Bronchial epithelial cell (primary cell): ENCODE measurements at regions not wholly inside any gene's neighbourhood (a gene's known extent, or its start where the extent isn't known, plus 50 kb on each side); places are given as distances from the start of the nearest gene placed in this dataset.

Experiments
- DNase-seq: peaks from one replicate; pipeline ENCODE4 v3.0.0-alpha.2; 2010; ENCODE audit warnings: low read depth
- FAIRE-seq: peaks from 2 replicates; lab custom pipeline; 2011; peaks lifted over from hg19 to GRCh38; lab: Jason Lieb, UNC
- H3K27me3 ChIP-seq: 2 replicates; pipeline ENCODE4 v1.5.1; 2011; ENCODE audit warnings: low read length; ENCODE audit not compliant: control insufficient read depth, insufficient read depth
- H3K36me3 ChIP-seq: 2 replicates; pipeline ENCODE4 v1.5.1; 2011; ENCODE audit warnings: low read length; ENCODE audit not compliant: control insufficient read depth, insufficient read depth
- H3K4me3 ChIP-seq: 2 replicates; pipeline ENCODE4 v1.5.1; 2011; ENCODE audit warnings: mild to moderate bottlenecking, low read depth, low read length, control low read depth
- TF ChIP-seq, protein P1 (sequence below): IDR thresholded peaks from 2 replicates; pipeline ENCODE4 v1.5.1; 2011; ENCODE audit warnings: mild to moderate bottlenecking, moderate library complexity, low read length, control low read depth, inconsistent platforms; ENCODE audit not compliant: insufficient read depth, severe bottlenecking

- no peak for DNase-seq
- no peaks in the 10 kb centered on the region for H3K27me3 ChIP-seq
- peak; percentile 47 for FAIRE-seq
- no peak overlapping the region for H3K4me3 ChIP-seq
- TF ChIP-seq, protein P1, sequence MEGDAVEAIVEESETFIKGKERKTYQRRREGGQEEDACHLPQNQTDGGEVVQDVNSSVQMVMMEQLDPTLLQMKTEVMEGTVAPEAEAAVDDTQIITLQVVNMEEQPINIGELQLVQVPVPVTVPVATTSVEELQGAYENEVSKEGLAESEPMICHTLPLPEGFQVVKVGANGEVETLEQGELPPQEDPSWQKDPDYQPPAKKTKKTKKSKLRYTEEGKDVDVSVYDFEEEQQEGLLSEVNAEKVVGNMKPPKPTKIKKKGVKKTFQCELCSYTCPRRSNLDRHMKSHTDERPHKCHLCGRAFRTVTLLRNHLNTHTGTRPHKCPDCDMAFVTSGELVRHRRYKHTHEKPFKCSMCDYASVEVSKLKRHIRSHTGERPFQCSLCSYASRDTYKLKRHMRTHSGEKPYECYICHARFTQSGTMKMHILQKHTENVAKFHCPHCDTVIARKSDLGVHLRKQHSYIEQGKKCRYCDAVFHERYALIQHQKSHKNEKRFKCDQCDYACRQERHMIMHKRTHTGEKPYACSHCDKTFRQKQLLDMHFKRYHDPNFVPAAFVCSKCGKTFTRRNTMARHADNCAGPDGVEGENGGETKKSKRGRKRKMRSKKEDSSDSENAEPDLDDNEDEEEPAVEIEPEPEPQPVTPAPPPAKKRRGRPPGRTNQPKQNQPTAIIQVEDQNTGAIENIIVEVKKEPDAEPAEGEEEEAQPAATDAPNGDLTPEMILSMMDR: no peak
- H3K36me3 ChIP-seq: no peaks in the 10 kb centered on the region
Observed at GRCh38 chr2:220568296-220568695, 940.9 kb downstream of the SLC4A3 start.

DNA sequence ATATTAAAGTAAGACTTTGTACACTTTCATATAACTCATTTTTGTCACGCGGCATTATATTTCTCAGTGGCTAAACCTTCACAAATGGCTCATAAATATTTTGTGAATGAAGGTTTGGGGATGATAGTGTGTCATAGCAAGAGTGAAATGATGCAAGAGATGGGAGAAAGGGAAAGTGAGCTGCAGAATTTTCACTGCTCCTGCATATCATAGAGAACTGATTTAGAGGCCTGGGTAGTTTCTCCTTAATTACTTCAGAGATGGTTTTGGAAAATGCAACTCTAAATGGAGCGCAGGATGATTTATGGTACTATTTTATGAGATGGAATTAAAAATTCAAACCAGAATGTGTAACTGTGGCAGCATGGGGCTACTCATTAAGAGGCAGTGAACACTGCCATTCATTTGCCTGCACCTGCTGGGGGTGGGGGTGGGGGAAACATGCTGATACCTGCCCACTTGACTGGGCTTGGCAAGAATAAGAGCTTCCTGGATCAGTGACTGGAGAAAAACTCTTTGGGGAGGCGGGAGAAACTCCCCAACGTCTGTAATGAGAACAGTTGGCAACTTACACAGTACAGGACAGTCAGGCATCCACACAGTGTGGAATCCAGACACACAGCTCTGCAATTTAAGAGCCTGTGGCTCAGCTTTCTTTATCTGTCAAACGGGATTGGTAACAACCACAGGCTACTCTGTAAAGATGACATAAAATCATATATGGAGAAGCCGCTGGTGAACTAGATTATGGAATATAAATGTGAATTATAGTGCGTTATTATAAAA lies 941.9 kb downstream of the SLC4A3 start:
- DNase-seq: peak; percentile 76
- H3K36me3 ChIP-seq: no peaks in the 10 kb centered on the region
- no peak for FAIRE-seq
- H3K27me3 ChIP-seq: no peaks in the 10 kb centered on the region
- H3K4me3 ChIP-seq: no peak overlapping the region
- TF ChIP-seq, protein P1: no peak

GRCh38 chr2:220572385-220572784 lies 945.0 kb downstream of the SLC4A3 start:
- no peaks in the 10 kb centered on the region for H3K27me3 ChIP-seq
- TF ChIP-seq, protein P1: no peak
- DNase-seq (peak; percentile 21), FAIRE-seq (peak; percentile 43)
- H3K36me3 ChIP-seq: no peaks in the 10 kb centered on the region
- H3K4me3 ChIP-seq: no peak overlapping the region

GRCh38 chr2:220574038-220574437 lies 946.6 kb downstream of the SLC4A3 start:
- H3K4me3 ChIP-seq: no peak overlapping the region
- H3K36me3 ChIP-seq: no peaks in the 10 kb centered on the region
- FAIRE-seq: no peak
- H3K27me3 ChIP-seq: no peaks in the 10 kb centered on the region
- TF ChIP-seq, protein P1: no peak
- no peak for DNase-seq

DNA sequence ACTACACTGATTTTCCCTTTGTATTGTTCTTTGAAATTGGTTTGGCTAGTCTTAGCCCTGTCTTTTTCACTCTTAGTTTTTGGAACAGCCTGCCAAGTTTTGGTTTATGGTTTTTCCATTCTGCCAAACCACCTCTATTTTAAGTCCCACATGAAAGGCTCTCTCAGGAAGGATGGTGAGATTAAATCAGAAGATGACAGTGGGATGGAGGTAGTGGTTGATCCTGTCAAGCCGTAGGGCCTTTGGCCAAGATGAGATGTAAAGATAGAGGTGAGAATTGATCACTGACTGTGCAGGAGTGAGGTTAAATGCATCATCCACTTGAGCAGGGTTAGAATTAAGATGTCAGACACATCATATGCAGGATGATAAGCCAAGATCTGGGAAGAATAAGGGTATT lies 948.5 kb downstream of the SLC4A3 start:
- FAIRE-seq: no peak

More for the DNA sequence above, 948.5 kb downstream of the SLC4A3 start:
- no peaks in the 10 kb centered on the region for H3K27me3 ChIP-seq
- no peak overlapping the region for H3K4me3 ChIP-seq
- TF ChIP-seq, protein P1: no peak
- no peak for DNase-seq
- H3K36me3 ChIP-seq: no peaks in the 10 kb centered on the region
